ENCODE measurements at regions not wholly inside any gene's neighbourhood (a gene's known extent, or its start where the extent isn't known, plus 50 kb on each side); places are given as distances from the start of the nearest gene placed in this dataset.

DNA sequence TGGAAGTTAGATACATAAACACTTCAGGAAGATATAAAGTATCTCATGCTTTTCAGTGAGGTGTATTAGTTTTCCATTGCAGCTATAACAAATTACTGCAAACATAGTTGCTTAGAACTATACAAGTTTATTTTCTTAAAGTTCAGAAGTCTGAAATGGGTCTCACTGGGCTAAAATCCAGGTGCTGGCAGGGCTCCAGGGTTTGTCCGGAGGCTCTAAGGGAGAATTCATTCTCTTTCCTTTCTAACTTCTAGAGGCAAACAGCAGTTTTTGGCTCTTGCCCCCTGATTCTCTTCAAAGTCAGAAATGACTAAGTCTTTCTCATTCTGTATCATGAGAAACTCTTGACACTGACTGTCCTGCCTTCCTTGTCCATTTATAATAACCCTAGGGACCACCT lies 138.8 kb downstream of the AASDHPPT start:
- no peak for DNase-seq (ENCODE audit: low spot score)

- DNase-seq (ENCODE audit: low spot score), result no peak
Measured at GRCh38 chr11:106217456-106217855, 140.0 kb downstream of the AASDHPPT start.

DNA sequence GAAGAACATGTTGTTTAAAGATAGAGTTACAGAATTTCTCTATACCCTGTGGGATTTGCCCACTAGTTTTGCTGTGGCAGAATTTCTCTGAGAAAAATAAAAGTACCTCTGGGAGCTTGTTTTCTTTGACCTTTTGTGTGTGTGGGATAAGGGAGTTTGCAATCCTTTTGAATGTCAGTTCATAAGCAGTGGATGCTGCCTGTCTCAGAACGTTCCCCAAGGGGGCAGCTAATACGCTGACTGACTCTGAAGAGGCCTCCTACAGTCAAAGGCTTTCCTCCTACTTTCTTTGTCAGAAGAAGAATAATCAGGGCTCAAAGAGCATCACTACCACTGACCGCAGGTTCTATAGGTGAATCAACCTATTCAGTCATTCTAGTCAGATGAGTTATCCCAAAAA lies 140.6 kb downstream of the AASDHPPT start:
- DNase-seq (ENCODE audit: low spot score), result no peak

- DNase-seq (ENCODE audit: low spot score), result no peak
Measured at GRCh38 chr11:106222626-106223025, 145.2 kb downstream of the AASDHPPT start.

- no peak for DNase-seq (ENCODE audit: low spot score)
Measured at GRCh38 chr11:106224172-106224571, 146.7 kb downstream of the AASDHPPT start.

- no peak for DNase-seq (ENCODE audit: low spot score)
Measured at GRCh38 chr11:106228996-106229395, 151.5 kb downstream of the AASDHPPT start.

GRCh38 chr11:106231591-106231990 lies 154.1 kb downstream of the AASDHPPT start:
- peak; percentile 6 for DNase-seq (ENCODE audit: low spot score)

DNA sequence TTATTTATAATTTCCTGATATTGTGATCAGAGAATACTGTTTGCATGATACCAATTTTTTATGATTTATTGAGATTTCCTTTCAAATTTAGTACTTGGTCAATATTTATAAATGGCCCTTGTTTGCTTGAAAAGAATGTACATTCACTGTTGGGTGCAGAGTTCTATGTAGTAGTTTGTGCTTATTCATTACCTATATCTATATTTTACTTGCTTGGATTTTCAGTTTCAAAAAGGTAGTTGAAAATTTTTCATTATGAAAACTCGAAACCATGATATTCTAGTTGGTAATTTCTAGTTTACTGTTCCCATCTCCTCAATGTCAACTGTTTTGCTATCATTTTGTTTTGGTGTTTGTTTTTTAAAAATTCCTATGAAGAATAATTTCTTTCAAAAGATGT lies 155.7 kb downstream of the AASDHPPT start:
- no peak for DNase-seq (ENCODE audit: low spot score)

- DNase-seq (ENCODE audit: low spot score), result no peak
Measured at GRCh38 chr11:106234794-106235193, 157.3 kb downstream of the AASDHPPT start.

DNA sequence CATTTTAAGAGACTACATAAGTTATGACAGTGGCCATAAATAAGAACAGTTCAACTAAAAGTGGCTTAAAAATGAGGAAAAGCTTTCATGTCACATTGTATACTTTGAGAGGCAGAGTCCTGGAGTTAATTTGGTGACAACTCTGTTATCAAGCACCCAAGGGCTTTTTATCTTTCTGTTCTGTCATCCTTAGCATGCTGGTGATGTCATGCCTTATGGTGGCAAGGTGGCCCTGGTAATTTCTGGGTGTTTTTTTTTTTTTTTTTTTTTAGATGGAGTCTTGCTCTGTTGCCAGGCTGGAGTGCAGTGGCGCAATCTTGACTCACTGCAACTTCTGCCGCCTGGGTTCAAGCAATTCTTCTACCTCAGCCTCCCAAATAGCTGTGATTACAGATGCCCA lies 158.8 kb downstream of the AASDHPPT start:
- no peak for DNase-seq (ENCODE audit: low spot score)

DNA sequence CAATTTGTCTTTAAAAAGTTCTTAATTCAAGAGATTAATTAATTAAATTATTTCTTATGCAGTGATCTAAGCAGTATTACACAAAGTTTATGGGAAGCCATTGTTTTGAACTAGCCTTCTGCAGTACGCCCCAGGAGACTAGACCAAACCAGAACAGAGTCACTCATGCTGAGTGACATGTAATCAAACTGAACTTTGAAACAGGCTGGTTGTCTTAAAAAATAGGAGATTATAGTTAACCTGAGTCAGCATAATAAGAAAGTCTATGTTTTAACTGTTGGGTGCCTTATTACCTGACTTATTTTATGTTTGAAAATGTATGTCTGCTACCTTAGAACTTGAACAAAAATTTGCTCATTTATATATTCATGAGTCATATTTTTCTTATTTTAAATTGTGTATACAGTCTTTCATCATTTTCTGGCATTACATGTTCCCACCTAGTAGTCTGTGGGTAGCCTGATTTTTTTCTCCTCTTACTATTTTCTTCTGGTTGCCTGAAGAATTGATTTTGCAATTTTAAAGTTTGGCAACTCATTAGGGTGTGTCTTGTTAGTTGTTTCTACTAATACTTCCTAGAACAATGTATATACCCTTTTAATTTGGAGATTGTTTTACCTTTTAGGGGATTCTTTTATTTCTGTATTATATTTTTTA lies 161.4 kb downstream of the AASDHPPT start:
- DNase-seq (ENCODE audit: low spot score), result no peak

DNA sequence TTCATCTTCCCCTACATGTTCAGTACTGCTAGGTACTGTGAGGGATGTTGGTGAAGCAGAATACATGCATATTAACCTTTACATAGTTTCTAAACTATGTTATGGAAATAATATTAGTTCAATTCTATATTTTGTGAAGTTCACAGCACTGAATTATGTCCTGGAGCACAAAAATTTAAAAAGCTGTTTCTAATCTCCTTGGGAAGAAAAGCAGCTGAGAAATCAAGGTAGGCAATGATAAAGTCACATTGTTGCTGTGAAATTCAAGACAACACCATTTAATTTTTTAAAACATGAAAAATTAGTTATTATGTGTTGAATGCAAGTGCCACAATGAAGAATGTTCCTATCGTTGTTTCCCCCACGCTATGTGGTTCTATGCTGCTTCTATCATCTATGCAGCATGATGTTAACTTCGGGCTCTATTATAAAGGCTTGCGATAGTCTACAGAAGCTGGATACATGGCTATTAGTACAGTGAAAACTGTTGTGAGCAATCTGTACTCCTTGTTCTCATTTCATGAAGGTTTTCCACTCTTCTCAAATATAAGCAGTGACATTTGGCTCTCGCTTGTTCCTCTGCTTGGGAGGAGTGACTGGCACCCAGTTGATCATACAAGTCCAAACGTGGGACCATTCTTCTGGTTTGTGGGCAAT lies 164.3 kb downstream of the AASDHPPT start:
- no peak for DNase-seq (ENCODE audit: low spot score)

GRCh38 chr11:106242718-106243415 lies 165.4 kb downstream of the AASDHPPT start:
- DNase-seq (ENCODE audit: low spot score), result no peak

- no peak for DNase-seq (ENCODE audit: low spot score)
Measured at GRCh38 chr11:106246495-106246894, 169.0 kb downstream of the AASDHPPT start.

- DNase-seq (ENCODE audit: low spot score), result no peak
Measured at GRCh38 chr11:106249617-106250239, 172.3 kb downstream of the AASDHPPT start.

- DNase-seq (ENCODE audit: low spot score), result no peak
Measured at GRCh38 chr11:106262852-106263251, 185.4 kb downstream of the AASDHPPT start.

DNA sequence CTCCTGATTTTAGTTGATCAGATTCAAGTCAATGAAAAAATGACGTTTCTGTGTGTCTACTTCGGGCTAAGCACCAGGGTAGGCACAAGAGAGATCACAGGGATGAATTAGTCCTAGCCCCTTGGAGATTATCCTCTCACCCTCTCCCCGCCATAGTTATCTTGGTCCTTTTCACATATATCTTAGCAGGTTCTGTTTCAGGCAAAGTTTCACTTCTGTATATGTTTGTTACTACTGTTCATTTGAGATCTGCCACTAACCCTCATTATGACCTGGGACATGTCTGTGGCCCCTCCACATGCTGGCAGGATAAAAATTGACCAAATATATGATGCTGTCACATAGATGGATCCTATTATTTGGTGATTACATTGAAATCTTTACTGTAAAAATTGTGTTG lies 186.1 kb downstream of the AASDHPPT start:
- DNase-seq (ENCODE audit: low spot score), result no peak

DNA sequence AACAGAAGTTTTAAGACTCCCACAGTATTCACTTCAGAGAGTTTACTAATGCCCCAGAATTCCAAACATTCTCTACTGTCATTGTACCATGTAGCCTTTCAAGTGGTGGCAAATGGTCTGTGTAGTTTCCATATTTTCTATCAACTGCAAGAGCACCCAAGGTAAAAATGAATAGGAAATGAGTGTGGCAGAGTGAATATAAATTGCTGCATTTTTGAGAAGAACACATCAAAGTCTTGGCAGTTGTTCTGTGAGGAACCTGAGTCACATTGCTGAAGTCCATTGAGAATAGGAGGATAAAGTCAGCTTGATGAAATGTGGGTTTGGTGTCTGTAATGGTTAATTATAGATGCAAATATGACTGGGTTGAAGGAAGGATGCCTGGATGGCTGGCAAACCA lies 193.6 kb downstream of the AASDHPPT start:
- DNase-seq (ENCODE audit: low spot score), result no peak

DNA sequence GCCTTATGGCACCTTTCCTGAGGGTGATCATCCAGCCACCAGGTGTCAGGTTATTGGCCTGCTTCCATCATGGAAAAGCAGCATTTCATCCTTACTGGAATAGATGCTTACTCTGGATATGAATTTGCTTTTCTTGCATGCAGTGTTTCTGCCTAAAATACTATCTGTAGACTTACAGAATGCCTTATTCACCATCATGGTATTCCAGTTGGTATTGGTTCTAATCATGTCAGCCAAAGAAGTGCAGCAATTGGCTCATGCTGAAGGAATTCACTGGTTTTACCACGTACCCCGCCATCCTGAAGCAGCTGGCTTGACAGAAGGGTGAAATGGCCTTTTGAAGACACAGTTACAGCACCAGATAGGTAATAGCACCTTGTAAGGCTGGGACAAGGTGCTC lies 194.2 kb downstream of the AASDHPPT start:
- DNase-seq (ENCODE audit: low spot score), result no peak

DNA sequence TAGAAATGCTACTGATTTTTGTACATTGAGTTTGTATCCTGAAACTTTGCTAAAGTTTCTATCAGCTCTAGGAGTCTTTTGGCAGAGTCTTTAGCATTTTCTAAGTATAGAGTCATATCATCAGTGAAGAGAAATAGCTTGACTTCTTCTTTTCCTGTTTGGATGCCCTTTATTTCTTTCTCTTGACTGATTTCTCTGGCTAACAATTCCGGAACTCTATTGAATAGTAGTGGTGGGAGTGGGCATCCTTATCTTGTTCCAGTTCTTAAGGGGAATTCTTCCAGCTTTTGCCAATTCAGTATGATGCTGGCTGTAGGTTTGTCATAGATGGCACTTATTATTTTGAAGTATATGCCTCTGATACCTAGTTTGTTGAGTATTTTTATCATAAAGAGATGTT lies 197.7 kb downstream of the AASDHPPT start:
- DNase-seq (ENCODE audit: low spot score), result no peak

DNA sequence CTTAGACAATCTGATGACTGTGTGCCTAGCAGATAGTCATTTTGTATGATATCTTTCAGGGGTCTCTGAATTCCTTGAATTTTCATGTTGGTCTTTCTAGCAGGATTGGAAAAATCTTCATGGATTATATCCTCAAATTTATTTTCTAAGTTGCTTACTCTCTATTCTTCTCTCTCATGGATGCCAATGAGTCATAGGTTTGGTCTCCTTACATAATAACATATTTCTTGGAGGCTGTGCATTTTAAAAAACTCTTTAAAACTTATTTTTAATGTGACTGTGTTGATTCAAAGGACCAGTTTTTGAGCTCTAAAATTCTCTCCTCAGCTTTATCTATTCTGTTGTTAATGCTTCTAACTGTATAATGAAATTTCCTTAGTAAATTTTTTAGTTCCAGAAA lies 198.7 kb downstream of the AASDHPPT start:
- DNase-seq (ENCODE audit: low spot score), result no peak

DNA sequence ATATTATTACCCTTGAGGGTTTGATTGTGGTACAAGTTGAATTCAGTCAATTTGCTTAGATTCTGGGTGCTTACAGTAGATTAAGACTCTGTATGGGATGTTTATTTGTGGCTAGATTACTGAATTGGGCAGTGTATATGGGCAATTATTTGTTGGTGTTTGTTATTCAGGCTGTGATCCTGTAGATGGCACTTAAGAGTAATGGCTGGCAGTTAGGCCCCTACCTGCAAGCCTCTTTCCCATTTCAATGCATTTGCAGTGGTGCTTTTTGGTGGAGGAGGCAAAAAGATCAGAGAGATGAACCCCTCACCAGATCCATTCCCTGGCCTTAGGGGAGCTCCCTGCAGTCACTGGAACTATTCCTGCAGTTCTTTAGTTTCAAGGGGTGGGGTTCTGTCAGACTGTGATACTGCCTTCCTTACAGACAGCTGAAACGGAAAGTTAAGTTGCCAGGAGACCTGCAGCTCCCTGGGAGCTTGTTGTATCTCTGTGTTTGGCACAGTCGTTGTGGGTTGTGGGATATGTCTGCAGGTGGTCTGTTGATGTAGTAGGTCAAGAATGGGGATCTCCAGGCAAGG lies 199.5 kb downstream of the AASDHPPT start:
- no peak for DNase-seq (ENCODE audit: low spot score)

DNA sequence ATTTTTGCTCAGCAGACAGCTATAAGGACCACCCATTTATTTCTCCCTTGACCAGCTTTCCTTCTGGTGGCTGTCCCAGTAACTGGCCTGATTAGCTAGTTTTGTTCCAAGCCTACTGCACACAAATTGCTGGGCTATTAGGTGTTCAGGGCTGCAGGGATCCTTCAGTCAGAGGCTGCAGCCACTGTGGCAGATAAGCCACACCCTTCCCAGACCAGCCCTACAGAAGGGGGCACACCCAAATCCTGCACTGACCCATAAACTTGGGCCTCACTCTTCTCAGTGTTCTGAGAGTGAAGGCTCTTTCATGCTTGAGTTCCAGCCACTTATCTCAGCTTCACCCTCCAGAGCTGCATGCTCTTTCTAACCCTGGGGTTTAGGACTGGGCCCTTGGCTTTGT lies 200.0 kb downstream of the AASDHPPT start:
- DNase-seq (ENCODE audit: low spot score), result no peak

Measured in AG08396 (cell line).